Ovary (tissue), 7 donors: ENCODE measurements at regions not wholly inside any gene's neighbourhood (a gene's known extent, or its start where the extent isn't known, plus 50 kb on each side); places are given as distances from the start of the nearest gene placed in this dataset.
"Not testable (repeated sequence)": the region's sequence is repeated elsewhere in the genome, so short reads cannot be mapped to it uniquely, and the experiment has no call there.

Experiments used
- DNase-seq, 5 donors: peaks; one replicate each; pipeline ENCODE4 v3.0.0-alpha.2; 2019 to 2020
- H3K27ac ChIP-seq, 2 donors: fragments of 200-600 bp; one replicate each; pipeline versions ENCODE4 v1.5.1 to v1.8.0; 2019 to 2022
- H3K27me3 ChIP-seq: fragments of 200-600 bp; one replicate; pipeline ENCODE4 v1.8.0; 2022
- H3K36me3 ChIP-seq: fragments of 200-600 bp; sonication (generic); one replicate; pipeline ENCODE4 v1.5.1; 2019
- H3K4me1 ChIP-seq: one replicate; pipeline ENCODE4 v1.8.1; 2013; ENCODE audit warnings: mild to moderate bottlenecking, moderate library complexity; ENCODE audit not compliant: insufficient read depth
- H3K4me3 ChIP-seq: fragments of 200-600 bp; sonication (generic); one replicate; pipeline ENCODE4 v1.5.1; 2017
- H3K9me3 ChIP-seq, 2 donors: fragments of 200-600 bp in 1 of 2; sonication (generic) in 1 of 2; one replicate each; pipeline versions ENCODE4 v1.5.1 to v1.8.1; 2013 to 2019; ENCODE audit warnings: mild to moderate bottlenecking in 1 of 2, moderate library complexity in 1 of 2
- EP300 ChIP-seq: sonication (generic); formaldehyde crosslinking; IDR thresholded peaks from one replicate; pipeline ENCODE4 v1.6.1; 2017; ENCODE audit warnings: antibody characterized with exemption
- POLR2A ChIP-seq: fragments of 450-650 bp; IDR thresholded peaks from one replicate; pipeline ENCODE4 v1.6.1; 2017; ENCODE audit warnings: antibody characterized with exemption, mild to moderate bottlenecking, moderate library complexity
- WGBS, 3 donors: extraction: QIAGEN DNeasy Blood & Tissue Kit in 1 of 3; methylation state at CpG; one replicate each; pipeline versions ENCODE4 v1.1.5 to v1.1.7; 2013 to 2017; 5-methylcytosine and 5-hydroxymethylcytosine counted together
- intact Hi-C, 4 donors: fragments of 100-400 bp; cut with DNase I; formaldehyde crosslinking; loops; one replicate each; pipeline versions ENCODE4 v1.11.0 to v1.15.1; 2022 to 2023
- TF ChIP-seq, protein P1 (sequence below), 3 donors: fragments of 450-650 bp in 2 of 3; fragments of 200-600 bp in 1 of 3; IDR thresholded peaks; one replicate each; pipeline versions ENCODE4 v1.5.1 to v1.8.0; 2016 to 2022; ENCODE audit warnings: antibody characterized with exemption in 3 of 3, mild to moderate bottlenecking in 1 of 3
- donor health status: DM: no; HTN: no; CAD: no; lungs with moderate emphysema.
- donor health status: DM: no; HTN: no; CAD: no.
- donor health status: Bipolar disorder and iron deficiency.
- donor health status: DM: no; HTN: no; CAD: no.
- donor health status: DM: yes; HTN: yes; CAD: no.

DNA sequence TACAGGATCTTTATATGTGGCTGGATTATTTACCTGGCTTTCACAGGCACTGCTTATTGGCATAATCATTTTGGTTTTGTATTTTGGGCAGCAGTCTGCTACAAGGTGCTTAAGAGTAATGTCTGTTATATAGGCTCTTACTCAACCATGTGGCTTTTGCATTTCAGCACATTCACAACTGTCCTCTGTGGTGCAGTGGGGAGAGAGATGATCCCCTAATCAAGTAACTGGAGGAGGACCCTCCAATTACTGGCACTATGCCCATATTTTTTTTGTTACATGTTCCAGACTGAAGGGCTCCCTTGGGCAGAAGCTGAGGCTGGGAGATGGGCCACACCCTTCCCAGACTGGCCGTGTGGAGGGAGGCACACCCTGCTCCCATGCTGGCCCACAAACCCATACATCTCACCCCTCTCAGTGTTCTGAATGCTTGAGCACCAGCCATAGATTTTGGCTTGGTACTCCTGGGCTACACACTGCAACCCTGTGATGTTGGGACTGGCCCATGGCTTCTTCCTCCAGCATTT lies 173.5 kb downstream of the FAM174A start:
- WGBS, 3 donors = 50 to 70% (median 56%) methylated on average over 1 of the region's 1 CpG
- DNase-seq = no peak
- H3K4me3 ChIP-seq = no peak overlapping the region
- H3K27ac ChIP-seq = no peak overlapping the region
- no peaks in the 10 kb centered on the region for H3K9me3 ChIP-seq
- intact Hi-C loops = no loop called here
- H3K4me1 ChIP-seq = no peaks in the 10 kb centered on the region
- no peaks in the 10 kb centered on the region for H3K36me3 ChIP-seq
- TF ChIP-seq EP300 (no peak), POLR2A (no peak)
- TF ChIP-seq, protein P1, sequence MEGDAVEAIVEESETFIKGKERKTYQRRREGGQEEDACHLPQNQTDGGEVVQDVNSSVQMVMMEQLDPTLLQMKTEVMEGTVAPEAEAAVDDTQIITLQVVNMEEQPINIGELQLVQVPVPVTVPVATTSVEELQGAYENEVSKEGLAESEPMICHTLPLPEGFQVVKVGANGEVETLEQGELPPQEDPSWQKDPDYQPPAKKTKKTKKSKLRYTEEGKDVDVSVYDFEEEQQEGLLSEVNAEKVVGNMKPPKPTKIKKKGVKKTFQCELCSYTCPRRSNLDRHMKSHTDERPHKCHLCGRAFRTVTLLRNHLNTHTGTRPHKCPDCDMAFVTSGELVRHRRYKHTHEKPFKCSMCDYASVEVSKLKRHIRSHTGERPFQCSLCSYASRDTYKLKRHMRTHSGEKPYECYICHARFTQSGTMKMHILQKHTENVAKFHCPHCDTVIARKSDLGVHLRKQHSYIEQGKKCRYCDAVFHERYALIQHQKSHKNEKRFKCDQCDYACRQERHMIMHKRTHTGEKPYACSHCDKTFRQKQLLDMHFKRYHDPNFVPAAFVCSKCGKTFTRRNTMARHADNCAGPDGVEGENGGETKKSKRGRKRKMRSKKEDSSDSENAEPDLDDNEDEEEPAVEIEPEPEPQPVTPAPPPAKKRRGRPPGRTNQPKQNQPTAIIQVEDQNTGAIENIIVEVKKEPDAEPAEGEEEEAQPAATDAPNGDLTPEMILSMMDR (IDR thresholded peaks at IDR 0.05) = no peak
- no peaks in the 10 kb centered on the region for H3K27me3 ChIP-seq

DNA sequence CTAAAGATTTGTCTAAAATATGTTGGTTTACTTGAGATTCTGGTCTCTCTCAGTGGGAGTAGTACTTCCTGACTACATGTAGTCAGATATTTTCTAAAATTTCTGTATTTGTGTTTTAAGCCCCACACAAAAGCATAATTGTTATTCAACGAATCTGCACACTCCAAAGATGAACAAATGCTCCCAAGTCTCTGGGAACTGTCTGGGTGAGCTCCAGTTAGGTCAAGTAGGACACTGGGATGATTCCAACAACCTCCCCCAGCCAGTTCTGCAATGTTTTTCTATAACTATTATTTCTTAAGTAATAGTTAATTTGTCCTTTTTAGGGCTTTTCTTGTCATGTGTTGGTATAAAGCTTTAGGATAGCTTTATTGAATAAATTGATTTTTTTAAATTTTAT lies 174.6 kb downstream of the FAM174A start:
- intact Hi-C loops = no loop called here
- no peak for DNase-seq
- Histone ChIP-seq H3K27me3 (no peaks in the 10 kb centered on the region), H3K27ac (no peak overlapping the region), H3K4me1 (no peaks in the 10 kb centered on the region), H3K9me3 (no peaks in the 10 kb centered on the region), H3K4me3 (no peak overlapping the region), H3K36me3 (no peaks in the 10 kb centered on the region)
- no peak for TF ChIP-seq POLR2A
- no peak for TF ChIP-seq EP300
- TF ChIP-seq, protein P1 (IDR thresholded peaks at IDR 0.05) = no peak
- 7 to 16% (median 9%) methylated on average over 1 of the region's 1 CpG for WGBS, 3 donors

DNA sequence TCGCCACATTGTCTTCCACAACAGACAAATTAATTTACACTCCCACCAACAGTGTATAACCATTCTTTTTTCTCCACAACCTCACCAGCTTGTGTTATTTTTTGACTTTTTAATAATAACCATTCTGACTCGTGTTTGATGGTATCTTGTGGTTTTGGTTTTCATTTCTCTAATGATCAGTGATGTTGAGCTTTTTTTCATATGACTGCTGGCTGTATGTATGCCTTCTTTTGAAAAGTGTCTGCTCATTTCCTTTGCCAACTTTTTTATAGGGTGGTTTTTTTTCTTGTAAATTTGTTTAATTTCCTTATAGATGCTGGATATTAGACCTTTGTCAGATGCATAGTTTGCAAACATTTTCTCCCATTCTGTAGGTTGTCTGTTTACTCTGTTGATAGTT lies 179.6 kb downstream of the FAM174A start:
- H3K4me3 ChIP-seq, intact Hi-C loops, H3K27me3 ChIP-seq, H3K4me1 ChIP-seq, H3K36me3 ChIP-seq, H3K9me3 ChIP-seq, DNase-seq, H3K27ac ChIP-seq: not testable (repeated sequence)
- 57 to 73% (median 66%) methylated on average over 2 of the region's 2 CpGs for WGBS, 3 donors

DNA sequence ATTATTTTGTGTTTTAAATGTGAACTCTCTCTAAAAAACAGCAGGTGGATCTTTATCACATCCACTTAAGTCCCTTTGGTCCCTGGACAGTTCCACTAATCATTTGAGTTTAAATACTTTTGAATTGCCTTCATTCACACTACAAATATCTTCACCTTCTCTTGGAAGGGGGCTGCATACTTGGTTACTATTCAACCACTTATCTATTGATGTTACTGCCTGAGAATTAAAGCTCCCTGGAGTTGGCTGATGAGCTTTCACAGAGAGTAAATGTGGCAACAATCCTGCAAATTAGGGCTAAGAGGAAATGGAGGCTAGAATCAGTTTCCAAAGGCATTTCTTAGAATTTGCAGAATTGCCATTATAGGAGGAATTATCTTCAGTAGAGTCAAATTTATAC lies 180.4 kb downstream of the ST8SIA4 start:
- no peaks in the 10 kb centered on the region for H3K4me1 ChIP-seq

DNA sequence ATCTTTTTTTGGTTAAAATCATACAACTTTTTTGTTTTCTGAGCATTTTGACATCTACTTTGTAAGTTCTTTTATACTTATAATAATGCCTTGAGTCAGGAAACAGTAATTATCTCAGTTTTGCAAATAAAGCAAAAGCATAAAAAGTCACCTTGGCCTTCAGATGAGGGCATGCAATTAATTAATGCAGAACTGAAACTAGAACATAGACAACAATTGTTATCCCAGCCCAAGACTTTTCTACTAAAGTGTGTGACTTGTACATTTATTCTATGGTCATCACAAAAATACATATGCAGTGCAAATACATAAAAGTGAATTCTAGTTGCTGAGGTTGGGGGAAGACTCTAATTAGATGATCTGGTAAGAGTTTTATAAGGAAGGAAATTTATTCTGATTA lies 179.9 kb downstream of the ST8SIA4 start:
- no peaks in the 10 kb centered on the region for H3K9me3 ChIP-seq
- H3K36me3 ChIP-seq = no peaks in the 10 kb centered on the region
- TF ChIP-seq, protein P1 (IDR thresholded peaks at IDR 0.05) = no peak
- TF ChIP-seq EP300 (no peak), POLR2A (no peak)
- H3K4me3 ChIP-seq = no peak overlapping the region
- no peaks in the 10 kb centered on the region for H3K4me1 ChIP-seq
- intact Hi-C loops = no loop called here
- no peak for DNase-seq
- no peak overlapping the region for H3K27ac ChIP-seq
- no peaks in the 10 kb centered on the region for H3K27me3 ChIP-seq

More for the DNA sequence above, 180.4 kb downstream of the ST8SIA4 start:
- Histone ChIP-seq H3K27ac (no peak overlapping the region), H3K9me3 (no peaks in the 10 kb centered on the region), H3K4me3 (no peak overlapping the region), H3K27me3 (no peaks in the 10 kb centered on the region), H3K36me3 (no peaks in the 10 kb centered on the region)
- DNase-seq = no peak
- intact Hi-C loops = no loop called here
- TF ChIP-seq, protein P1 (IDR thresholded peaks at IDR 0.05) = no peak
- no peak for TF ChIP-seq EP300
- TF ChIP-seq POLR2A = no peak
